Psoas muscle (tissue), 7 donors: ENCODE measurements at regions not wholly inside any gene's neighbourhood (a gene's known extent, or its start where the extent isn't known, plus 50 kb on each side); places are given as distances from the start of the nearest gene placed in this dataset.

Experiments used
- ATAC-seq, 4 donors: fragments of 200-7000 bp; cut with Tn5 transposase; one replicate each; pipeline ENCODE4 v1.9.1; 2020; ENCODE audit warnings: moderate library complexity in 3 of 4, mild to moderate bottlenecking in 2 of 4
- DNase-seq, 2 donors: peaks; one replicate each; pipeline ENCODE4 v3.0.0-alpha.2; 2020
- H3K27ac ChIP-seq: fragments of 200-600 bp; one replicate; pipeline ENCODE4 v1.8.0; 2022
- H3K27me3 ChIP-seq, 3 donors: fragments of 200-600 bp in 1 of 3; one replicate each; pipeline versions ENCODE4 v1.6.1 to v1.8.0; 2013 to 2022; ENCODE audit warnings: low read length in 2 of 3, mild to moderate bottlenecking in 2 of 3, moderate library complexity in 1 of 3; ENCODE audit not compliant: insufficient read depth in 3 of 3
- H3K36me3 ChIP-seq, 2 donors: fragments of 200-600 bp in 1 of 2; one replicate each; pipeline versions ENCODE4 v1.6.1 to v1.8.0; 2013 to 2022; ENCODE audit warnings: low read depth in 1 of 2, mild to moderate bottlenecking in 1 of 2, moderate library complexity in 1 of 2; ENCODE audit not compliant: insufficient read depth in 1 of 2
- H3K4me1 ChIP-seq: fragments of 200-600 bp; one replicate; pipeline ENCODE4 v1.8.0; 2022
- H3K4me3 ChIP-seq: fragments of 200-600 bp; one replicate; pipeline ENCODE4 v1.8.0; 2022; ENCODE audit warnings: mild to moderate bottlenecking
- H3K9me3 ChIP-seq: fragments of 200-600 bp; one replicate; pipeline ENCODE4 v1.8.0; 2022
- CTCF ChIP-seq: fragments of 200-600 bp; IDR thresholded peaks from one replicate; pipeline ENCODE4 v1.8.0; 2022; ENCODE audit warnings: antibody characterized with exemption
- WGBS, 3 donors: extraction: QIAGEN DNeasy Blood & Tissue Kit; methylation state at CpG; one replicate each; pipeline versions ENCODE4 v1.1.6 to v1.1.7; 2013; 5-methylcytosine and 5-hydroxymethylcytosine counted together
- intact Hi-C, 2 donors: fragments of 100-400 bp; cut with DNase I; formaldehyde crosslinking; loops; one replicate each; pipeline versions ENCODE4 v1.11.0 to v1.14.2; 2022
- donor health status: healthy with polysubstance abuse.
- donor health status: DM: no; HTN: no; CAD: no; lungs with moderate emphysema.
- donor health status: Bipolar disorder and iron deficiency.
- donor health status: healthy.
- donor health status: DM: yes; HTN: yes; CAD: no.
- donor health status: DM: no; HTN: no; CAD: no.
- donor health status: DM: yes; HTN: yes; CAD: no.

- no peaks in the 10 kb centered on the region for H3K36me3 ChIP-seq
- intact Hi-C loops = no loop called here
- no peak overlapping the region for H3K4me3 ChIP-seq
- no peak for TF ChIP-seq CTCF
- no peak overlapping the region for H3K27ac ChIP-seq
- DNase-seq (no peak), ATAC-seq (no peak)
- no peaks in the 10 kb centered on the region for H3K4me1 ChIP-seq
- H3K27me3 ChIP-seq = no peaks in the 10 kb centered on the region
- 58 to 79% (median 78%) methylated on average over 4 of the region's 4 CpGs for WGBS, 3 donors
- H3K9me3 ChIP-seq = no peaks in the 10 kb centered on the region
Measured at GRCh38 chr2:74768401-74768914, 65.5 kb upstream of the HK2 start.

- no peak overlapping the region for H3K27ac ChIP-seq
- no peaks in the 10 kb centered on the region for H3K9me3 ChIP-seq
- H3K27me3 ChIP-seq = no peaks in the 10 kb centered on the region
- no peak for ATAC-seq
- H3K36me3 ChIP-seq = no peaks in the 10 kb centered on the region
- TF ChIP-seq CTCF = no peak
- H3K4me1 ChIP-seq = no peaks in the 10 kb centered on the region
- intact Hi-C loops = no loop called here
- H3K4me3 ChIP-seq = no peak overlapping the region
- DNase-seq = no peak
Measured at GRCh38 chr2:74772046-74772445, 61.9 kb upstream of the HK2 start.

GRCh38 chr2:74777161-74777900, 56.6 kb upstream of the HK2 start:
- H3K27me3 ChIP-seq = no peaks in the 10 kb centered on the region
- no peak for TF ChIP-seq CTCF
- no peak for DNase-seq
- WGBS, 3 donors = 82 to 85% (median 84%) methylated on average over 8 of the region's 8 CpGs
- no peak overlapping the region for H3K4me3 ChIP-seq
- no peaks in the 10 kb centered on the region for H3K4me1 ChIP-seq
- no peaks in the 10 kb centered on the region for H3K9me3 ChIP-seq
- intact Hi-C loops = no loop called here
- H3K36me3 ChIP-seq = no peaks in the 10 kb centered on the region
- H3K27ac ChIP-seq = no peak overlapping the region
- ATAC-seq = no peak

GRCh38 chr2:74778381-74779264, 55.3 kb upstream of the HK2 start:
- no peak for ATAC-seq
- H3K27ac ChIP-seq = no peak overlapping the region
- intact Hi-C loops = no loop called here
- no peaks in the 10 kb centered on the region for H3K9me3 ChIP-seq
- DNase-seq = no peak
- no peak for TF ChIP-seq CTCF
- no peaks in the 10 kb centered on the region for H3K36me3 ChIP-seq
- no peaks in the 10 kb centered on the region for H3K4me1 ChIP-seq
- H3K4me3 ChIP-seq = no peak overlapping the region
- 32 to 42% (median 32%) methylated on average over 16 of the region's 16 CpGs for WGBS, 3 donors
- no peaks in the 10 kb centered on the region for H3K27me3 ChIP-seq
